ENCODE measurements at regions not wholly inside any gene's neighbourhood (a gene's known extent, or its start where the extent isn't known, plus 50 kb on each side); places are given as distances from the start of the nearest gene placed in this dataset.

GRCh38 chr3:4247391-4247790 is 55.8 kb upstream of the SETMAR start:
- H3K27me3 ChIP-seq (ENCODE audit: insufficient read depth, low read depth, low read length), result no peaks in the 10 kb centered on the region
- H3K36me3 ChIP-seq (ENCODE audit: insufficient read depth, low read length), result no peaks in the 10 kb centered on the region
- no peaks in the 10 kb centered on the region for H3K9me2 ChIP-seq (ENCODE audit: insufficient read depth, low read length)
- no peaks in the 10 kb centered on the region for H3K9me3 ChIP-seq (ENCODE audit: low read length)
- no peak overlapping the region for H3K4me3 ChIP-seq (ENCODE audit: low read length)
- TF ChIP-seq TAF1 (IDR thresholded peaks at IDR 0.05; ENCODE audit: low read depth) (no peak), REST (IDR thresholded peaks at IDR 0.05; ENCODE audit: borderline replicate concordance) (no peak), POLR2AphosphoS5 (IDR thresholded peaks at IDR 0.05) (no peak), SMC3 (conservative IDR thresholded peaks at IDR 0.05; ENCODE audit: poor library complexity) (no peak), EZH2 (IDR thresholded peaks at IDR 0.05; ENCODE audit: borderline replicate concordance, insufficient read depth, low read length, poor library complexity, severe bottlenecking) (no peak)
- TF ChIP-seq, protein P1, sequence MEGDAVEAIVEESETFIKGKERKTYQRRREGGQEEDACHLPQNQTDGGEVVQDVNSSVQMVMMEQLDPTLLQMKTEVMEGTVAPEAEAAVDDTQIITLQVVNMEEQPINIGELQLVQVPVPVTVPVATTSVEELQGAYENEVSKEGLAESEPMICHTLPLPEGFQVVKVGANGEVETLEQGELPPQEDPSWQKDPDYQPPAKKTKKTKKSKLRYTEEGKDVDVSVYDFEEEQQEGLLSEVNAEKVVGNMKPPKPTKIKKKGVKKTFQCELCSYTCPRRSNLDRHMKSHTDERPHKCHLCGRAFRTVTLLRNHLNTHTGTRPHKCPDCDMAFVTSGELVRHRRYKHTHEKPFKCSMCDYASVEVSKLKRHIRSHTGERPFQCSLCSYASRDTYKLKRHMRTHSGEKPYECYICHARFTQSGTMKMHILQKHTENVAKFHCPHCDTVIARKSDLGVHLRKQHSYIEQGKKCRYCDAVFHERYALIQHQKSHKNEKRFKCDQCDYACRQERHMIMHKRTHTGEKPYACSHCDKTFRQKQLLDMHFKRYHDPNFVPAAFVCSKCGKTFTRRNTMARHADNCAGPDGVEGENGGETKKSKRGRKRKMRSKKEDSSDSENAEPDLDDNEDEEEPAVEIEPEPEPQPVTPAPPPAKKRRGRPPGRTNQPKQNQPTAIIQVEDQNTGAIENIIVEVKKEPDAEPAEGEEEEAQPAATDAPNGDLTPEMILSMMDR (IDR thresholded peaks at IDR 0.05; ENCODE audit: poor library complexity, severe bottlenecking), result no peak
- no peak overlapping the region for H3K4me2 ChIP-seq (ENCODE audit: low read length)
- no peaks in the 10 kb centered on the region for H3K79me2 ChIP-seq (replicated peaks; ENCODE audit: insufficient read depth, low read length)
- no peaks in the 10 kb centered on the region for H3F3A ChIP-seq (ENCODE audit: insufficient read depth, low read length, poor library complexity, severe bottlenecking)
- no peak overlapping the region for H2AFZ ChIP-seq (ENCODE audit: low read depth, low read length)
- H4K20me1 ChIP-seq (ENCODE audit: insufficient read depth), result no peaks in the 10 kb centered on the region
- no peak overlapping the region for H3K9ac ChIP-seq (ENCODE audit: low read length)
- H3K27ac ChIP-seq (ENCODE audit: low read length), result no peak overlapping the region

GRCh38 chr3:4250064-4250463 is 53.1 kb upstream of the SETMAR start:
- H4K20me1 ChIP-seq (ENCODE audit: insufficient read depth), result no peaks in the 10 kb centered on the region
- H3K4me2 ChIP-seq (ENCODE audit: low read length), result no peak overlapping the region

More at GRCh38 chr3:4250064-4250463, 53.1 kb upstream of the SETMAR start:
- no peak overlapping the region for H3K27ac ChIP-seq (ENCODE audit: low read length)
- H3K9me3 ChIP-seq (ENCODE audit: low read length), result no peaks in the 10 kb centered on the region
- no peaks in the 10 kb centered on the region for H3K9me2 ChIP-seq (ENCODE audit: insufficient read depth, low read length)
- no peak for TF ChIP-seq REST (IDR thresholded peaks at IDR 0.05; ENCODE audit: borderline replicate concordance)
- no peak for TF ChIP-seq EZH2 (IDR thresholded peaks at IDR 0.05; ENCODE audit: borderline replicate concordance, insufficient read depth, low read length, poor library complexity, severe bottlenecking)
- TF ChIP-seq TAF1 (IDR thresholded peaks at IDR 0.05; ENCODE audit: low read depth), result no peak
- TF ChIP-seq MXI1 (conservative IDR thresholded peaks at IDR 0.05; ENCODE audit: poor library complexity, severe bottlenecking), result no peak
- TF ChIP-seq SMC3 (conservative IDR thresholded peaks at IDR 0.05; ENCODE audit: poor library complexity), result no peak
- TF ChIP-seq RAD21 (conservative IDR thresholded peaks at IDR 0.05), result no peak
- no peak for TF ChIP-seq EP300 (conservative IDR thresholded peaks at IDR 0.05; ENCODE audit: poor library complexity, severe bottlenecking)
- H3K79me2 ChIP-seq (replicated peaks; ENCODE audit: insufficient read depth, low read length), result no peaks in the 10 kb centered on the region
- H3K9ac ChIP-seq (ENCODE audit: low read length), result no peak overlapping the region
- H3K4me3 ChIP-seq (ENCODE audit: low read length), result no peak overlapping the region
- no peaks in the 10 kb centered on the region for H3F3A ChIP-seq (ENCODE audit: insufficient read depth, low read length, poor library complexity, severe bottlenecking)
- H2AFZ ChIP-seq (ENCODE audit: low read depth, low read length), result no peak overlapping the region
- H3K27me3 ChIP-seq (ENCODE audit: insufficient read depth, low read depth, low read length), result no peaks in the 10 kb centered on the region
- no peaks in the 10 kb centered on the region for H3K36me3 ChIP-seq (ENCODE audit: insufficient read depth, low read length)

Data from neural cell (in vitro differentiated cells).